CD4-positive, alpha-beta T cell (primary cell): ENCODE measurements at regions not wholly inside any gene's neighbourhood (a gene's known extent, or its start where the extent isn't known, plus 50 kb on each side); places are given as distances from the start of the nearest gene placed in this dataset.

Source experiments
- ATAC-seq: fragments of 200-7000 bp; cut with Tn5 transposase; one replicate; pipeline ENCODE4 v1.10.0; 2022; ENCODE audit warnings: mild to moderate bottlenecking; ENCODE audit not compliant: poor library complexity
- CTCF ChIA-PET: fragments of 350-600 bp; sonication (Branson Sonifier 250); formaldehyde crosslinking; loops from one replicate; lab custom pipeline; 2021; ENCODE audit warnings: antibody characterized with exemption, inconsistent platforms; lab: Charles Lee
- POLR2A ChIA-PET: fragments of 350-600 bp; sonication (Branson Sonifier 250); formaldehyde crosslinking; loops from one replicate; lab custom pipeline; 2021; ENCODE audit warnings: antibody characterized with exemption, inconsistent platforms; lab: Charles Lee
- DNase-seq, 14 experiments: peaks; one replicate each; pipeline ENCODE4 v3.0.0-alpha.2; 2013 to 2020; ENCODE audit warnings: mixed read lengths in 2 of 14
- H3K27ac ChIP-seq, 2 donors: one replicate each; pipeline versions ENCODE4 v1.5.1 to v1.7.0; 2013; ENCODE audit warnings: low read length in 2 of 2, low read depth in 1 of 2, mild to moderate bottlenecking in 1 of 2
- H3K27me3 ChIP-seq, 2 experiments: 1 replicate in 1 of 2; 2 replicates in 1 of 2; pipeline versions ENCODE4 v1.6.1 to v1.7.0; 2013; ENCODE audit warnings: low read length in 2 of 2, control low read depth in 1 of 2, mild to moderate bottlenecking in 1 of 2, moderate library complexity in 1 of 2; ENCODE audit not compliant: insufficient read depth in 2 of 2, control insufficient read depth in 1 of 2
- H3K36me3 ChIP-seq: one replicate; pipeline ENCODE4 v1.6.1; 2013; ENCODE audit warnings: low read length, control low read depth; ENCODE audit not compliant: insufficient read depth
- H3K4me1 ChIP-seq: one replicate; pipeline ENCODE4 v1.6.1; 2013; ENCODE audit warnings: low read length, control low read depth; ENCODE audit not compliant: insufficient read depth
- H3K4me3 ChIP-seq: one replicate; pipeline ENCODE4 v1.5.1; 2013; ENCODE audit warnings: mild to moderate bottlenecking, low read length, moderate library complexity
- H3K9me3 ChIP-seq, 2 experiments: 1 replicate in 1 of 2; 2 replicates in 1 of 2; pipeline versions ENCODE4 v1.6.1 to v1.7.0; 2013; ENCODE audit warnings: low read length in 2 of 2, mild to moderate bottlenecking in 2 of 2, control low read depth in 1 of 2, moderate library complexity in 1 of 2; ENCODE audit not compliant: control insufficient read depth in 1 of 2, insufficient read depth in 1 of 2
- H3K27ac Mint-ChIP-seq: one replicate; pipeline ENCODE4 v1.8.0; 2020; ENCODE audit warnings: mixed read lengths
- H3K27me3 Mint-ChIP-seq: one replicate; pipeline ENCODE4 v1.8.0; 2021; ENCODE audit warnings: mixed read lengths
- H3K36me3 Mint-ChIP-seq: one replicate; pipeline ENCODE4 v1.8.0; 2021; ENCODE audit warnings: low read depth, mixed read lengths
- H3K4me1 Mint-ChIP-seq: one replicate; pipeline ENCODE4 v1.8.0; 2021; ENCODE audit warnings: low read depth, mixed read lengths
- H3K4me3 Mint-ChIP-seq: one replicate; pipeline ENCODE4 v1.8.0; 2020; ENCODE audit warnings: mild to moderate bottlenecking, mixed read lengths
- H3K9me3 Mint-ChIP-seq: one replicate; pipeline ENCODE4 v1.8.0; 2020; ENCODE audit warnings: mixed read lengths
- intact Hi-C, 2 experiments: fragments of 100-400 bp; cut with DNase I in 1 of 2; cut with micrococcal nuclease in 1 of 2; formaldehyde crosslinking; loops; one replicate each; pipeline versions ENCODE4 v1.15.1 to v1.9.0; 2023 to 2025; cut with DNase I, micrococcal nuclease
- TF ChIP-seq, protein P1 (sequence below): fragments of 200-600 bp; IDR thresholded peaks from one replicate; pipeline ENCODE4 v1.8.0; 2022; ENCODE audit warnings: antibody characterized with exemption, mild to moderate bottlenecking

DNA sequence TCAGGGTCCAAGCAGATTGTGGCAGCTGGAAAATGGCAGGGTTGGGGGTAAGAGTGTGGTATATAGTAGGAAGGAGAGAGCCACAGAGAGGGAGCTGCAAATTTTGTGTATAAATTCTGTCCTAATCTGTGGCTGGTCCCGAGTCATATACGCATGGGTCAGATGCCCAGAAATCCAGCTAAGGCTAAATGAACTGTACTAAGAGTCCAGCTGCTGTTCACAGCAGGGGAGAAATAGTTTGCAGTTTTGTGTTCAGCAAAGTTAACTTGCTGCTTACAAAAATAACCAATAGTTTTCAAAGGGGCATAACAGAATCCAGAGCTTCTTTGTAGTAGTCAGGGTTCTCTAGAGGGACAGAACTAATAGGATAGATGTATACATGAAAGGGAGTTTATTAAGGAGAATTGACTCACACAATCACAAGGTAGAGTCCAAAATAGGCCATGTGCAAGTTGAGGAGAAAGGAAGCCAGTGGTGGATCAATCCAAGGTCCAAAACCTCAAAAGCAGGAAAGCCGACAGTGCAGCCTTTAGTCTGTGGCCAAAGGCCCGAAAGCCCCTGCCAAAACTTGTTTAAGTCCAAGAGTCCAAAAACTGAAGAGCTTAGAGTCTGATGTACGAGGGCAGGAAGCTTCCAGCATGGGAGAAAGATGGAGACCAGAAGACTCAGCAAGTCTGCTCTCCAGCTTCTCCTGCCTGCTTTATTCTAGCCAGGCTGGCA lies 146.1 kb upstream of the KBTBD8 start:
- TF ChIP-seq, protein P1, sequence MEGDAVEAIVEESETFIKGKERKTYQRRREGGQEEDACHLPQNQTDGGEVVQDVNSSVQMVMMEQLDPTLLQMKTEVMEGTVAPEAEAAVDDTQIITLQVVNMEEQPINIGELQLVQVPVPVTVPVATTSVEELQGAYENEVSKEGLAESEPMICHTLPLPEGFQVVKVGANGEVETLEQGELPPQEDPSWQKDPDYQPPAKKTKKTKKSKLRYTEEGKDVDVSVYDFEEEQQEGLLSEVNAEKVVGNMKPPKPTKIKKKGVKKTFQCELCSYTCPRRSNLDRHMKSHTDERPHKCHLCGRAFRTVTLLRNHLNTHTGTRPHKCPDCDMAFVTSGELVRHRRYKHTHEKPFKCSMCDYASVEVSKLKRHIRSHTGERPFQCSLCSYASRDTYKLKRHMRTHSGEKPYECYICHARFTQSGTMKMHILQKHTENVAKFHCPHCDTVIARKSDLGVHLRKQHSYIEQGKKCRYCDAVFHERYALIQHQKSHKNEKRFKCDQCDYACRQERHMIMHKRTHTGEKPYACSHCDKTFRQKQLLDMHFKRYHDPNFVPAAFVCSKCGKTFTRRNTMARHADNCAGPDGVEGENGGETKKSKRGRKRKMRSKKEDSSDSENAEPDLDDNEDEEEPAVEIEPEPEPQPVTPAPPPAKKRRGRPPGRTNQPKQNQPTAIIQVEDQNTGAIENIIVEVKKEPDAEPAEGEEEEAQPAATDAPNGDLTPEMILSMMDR: no peak
- ChIA-PET CTCF (interaction anchor here (0.6 kb wide), 1 partner anchor 30 kb away, joined by 3 read pairs; no protein-coding TSS in a partner anchor), POLR2A (no interaction called here)
- H3K4me3 Mint-ChIP-seq: no peak overlapping the region
- no peak for DNase-seq
- Histone ChIP-seq H3K9me3 (peaks cover 0 to 4% of the 10 kb centered on the region in 2 experiments), H3K4me3 (no peak overlapping the region), H3K27ac (no peak overlapping the region), H3K36me3 (no peaks in the 10 kb centered on the region), H3K27me3 (peaks cover 0 to 3% of the 10 kb centered on the region in 2 experiments), H3K4me1 (no peaks in the 10 kb centered on the region)
- H3K27me3 Mint-ChIP-seq: no peaks in the 10 kb centered on the region
- H3K4me1 Mint-ChIP-seq: no peaks in the 10 kb centered on the region
- intact Hi-C loops: no loop called here
- H3K27ac Mint-ChIP-seq: no peak overlapping the region
- H3K9me3 Mint-ChIP-seq: no peaks in the 10 kb centered on the region
- no peak for ATAC-seq
- H3K36me3 Mint-ChIP-seq: no peaks in the 10 kb centered on the region

DNA sequence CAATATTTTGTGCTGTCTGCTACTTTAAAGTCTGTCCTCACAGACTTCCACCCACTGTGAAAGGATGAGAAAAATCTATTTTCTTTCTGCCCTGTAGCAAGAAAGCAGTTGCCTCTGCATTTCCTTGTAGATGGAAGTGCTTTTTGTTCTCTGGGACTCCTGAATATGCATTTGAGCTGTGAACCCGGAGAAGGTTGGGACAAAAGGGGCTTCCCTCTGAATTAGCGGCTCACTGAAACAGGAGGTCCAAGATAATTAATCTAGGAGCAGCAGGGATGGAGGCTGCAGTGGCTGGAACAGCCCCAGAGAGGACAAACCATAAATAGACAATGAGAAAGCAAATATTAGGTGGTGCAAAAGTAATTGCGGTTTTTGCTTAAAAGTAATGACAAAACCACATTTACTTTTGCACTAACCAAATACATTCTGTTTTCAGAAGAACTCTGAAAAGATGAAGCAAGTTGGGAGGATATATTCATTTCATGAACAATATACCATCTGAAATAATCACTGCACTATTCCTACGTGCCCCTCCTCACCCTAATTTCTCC lies 143.4 kb upstream of the KBTBD8 start:
- ChIA-PET POLR2A (no interaction called here), CTCF (no interaction called here)
- H3K27me3 ChIP-seq: peaks cover 3% of the 10 kb centered on the region in 2 experiments
- ATAC-seq (no peak), DNase-seq (no peak)
- Mint-ChIP-seq H3K27me3 (no peaks in the 10 kb centered on the region), H3K36me3 (no peaks in the 10 kb centered on the region), H3K4me3 (no peak overlapping the region), H3K9me3 (no peaks in the 10 kb centered on the region), H3K27ac (no peak overlapping the region), H3K4me1 (no peaks in the 10 kb centered on the region)
- H3K9me3 ChIP-seq: peaks cover 0 to 4% of the 10 kb centered on the region in 2 experiments
- no peak overlapping the region for H3K27ac ChIP-seq
- H3K36me3 ChIP-seq: no peaks in the 10 kb centered on the region
- no peaks in the 10 kb centered on the region for H3K4me1 ChIP-seq
- intact Hi-C loops: no loop called here
- H3K4me3 ChIP-seq: no peak overlapping the region
- TF ChIP-seq, protein P1: no peak

DNA sequence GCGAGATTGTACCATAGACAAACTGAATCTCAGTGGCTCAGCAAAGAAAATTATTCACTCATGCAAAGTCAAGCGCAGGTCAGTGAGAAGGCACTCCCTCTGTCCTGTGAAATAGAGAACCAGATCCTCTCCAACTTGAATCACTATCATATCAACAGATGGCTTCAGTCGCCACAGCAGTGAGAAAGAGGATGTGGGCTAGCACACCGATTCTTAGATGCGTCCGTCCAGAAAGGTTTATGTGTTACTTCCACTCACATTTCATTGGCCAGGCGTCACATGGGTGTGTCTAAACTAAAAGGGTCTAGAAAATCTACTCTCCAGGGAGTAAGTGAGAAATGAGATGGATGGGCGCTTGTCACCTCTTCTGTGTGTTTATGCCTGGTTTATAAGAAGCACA lies 141.6 kb upstream of the KBTBD8 start:
- DNase-seq (peak in 2 of 14 experiments; percentile 4 to 45), ATAC-seq (no peak)
- H3K4me3 Mint-ChIP-seq: no peak overlapping the region

More for the DNA sequence above, 141.6 kb upstream of the KBTBD8 start:
- Mint-ChIP-seq H3K4me1 (no peaks in the 10 kb centered on the region), H3K27ac (no peak overlapping the region), H3K36me3 (no peaks in the 10 kb centered on the region), H3K9me3 (no peaks in the 10 kb centered on the region), H3K27me3 (no peaks in the 10 kb centered on the region)
- ChIA-PET POLR2A (no interaction called here), CTCF (no interaction called here)
- H3K4me3 ChIP-seq: no peak overlapping the region
- peaks cover 0 to 4% of the 10 kb centered on the region in 2 experiments for H3K9me3 ChIP-seq
- peaks cover 0 to 3% of the 10 kb centered on the region in 2 experiments for H3K27me3 ChIP-seq
- H3K27ac ChIP-seq: no peak overlapping the region
- H3K36me3 ChIP-seq: no peaks in the 10 kb centered on the region
- no peaks in the 10 kb centered on the region for H3K4me1 ChIP-seq
- intact Hi-C loops: no loop called here
- TF ChIP-seq, protein P1: no peak
